ENCODE measurements at regions not wholly inside any gene's neighbourhood (a gene's known extent, or its start where the extent isn't known, plus 50 kb on each side); places are given as distances from the start of the nearest gene placed in this dataset.

- TF ChIP-seq CTCF (IDR thresholded peaks at IDR 0.05) = no peak
- TF ChIP-seq POLR2A (IDR thresholded peaks at IDR 0.05) = no peak
These were observed 200.6 kb upstream of the NCKAP5 start for GRCh38 chr2:133768658-133769435.
